GM23338 (cell line): ENCODE measurements at regions not wholly inside any gene's neighbourhood (a gene's known extent, or its start where the extent isn't known, plus 50 kb on each side); places are given as distances from the start of the nearest gene placed in this dataset.

Source experiments
- ATAC-seq: fragments of 200-7000 bp; cut with Tn5 transposase; 3 replicates; pipeline ENCODE4 v1.9.1; 2020
- DNase-seq: peaks from one replicate; pipeline ENCODE4 v3.0.0-alpha.2; 2015; ENCODE audit warnings: low spot score
- H2AFZ ChIP-seq: fragments of 200-600 bp; sonication (generic); 2 replicates; pipeline ENCODE4 v1.8.0; 2016; ENCODE audit warnings: antibody characterized with exemption, mild to moderate bottlenecking, moderate library complexity
- H3F3A ChIP-seq: fragments of 200-600 bp; sonication (generic); replicated peaks from 2 replicates; pipeline ENCODE4 v1.8.0; 2017; ENCODE audit warnings: antibody characterized with exemption, mixed run types, low read depth
- H3K27ac ChIP-seq: fragments of 200-600 bp; sonication (generic); 2 replicates; pipeline ENCODE4 v1.6.1; 2016; ENCODE audit warnings: low read depth
- H3K27me3 ChIP-seq: fragments of 200-600 bp; sonication (generic); 2 replicates; pipeline ENCODE4 v1.8.0; 2016; ENCODE audit warnings: mild to moderate bottlenecking, mixed run types, moderate library complexity; ENCODE audit not compliant: insufficient read depth
- H3K36me3 ChIP-seq: fragments of 200-600 bp; sonication (generic); 2 replicates; pipeline ENCODE4 v1.8.0; 2016; ENCODE audit warnings: mild to moderate bottlenecking; ENCODE audit not compliant: insufficient read depth
- H3K4me1 ChIP-seq: fragments of 200-600 bp; sonication (generic); 2 replicates; pipeline ENCODE4 v1.8.0; 2016; ENCODE audit warnings: mild to moderate bottlenecking, moderate library complexity; ENCODE audit not compliant: insufficient read depth
- H3K4me2 ChIP-seq: fragments of 200-600 bp; sonication (generic); 2 replicates; pipeline ENCODE4 v1.7.1; 2017; ENCODE audit warnings: mixed run types
- H3K4me3 ChIP-seq: fragments of 200-600 bp; sonication (generic); 2 replicates; pipeline ENCODE4 v1.6.1; 2016; ENCODE audit warnings: mixed run types
- H3K79me2 ChIP-seq: fragments of 200-600 bp; sonication (generic); replicated peaks from 2 replicates; pipeline ENCODE4 v1.8.0; 2017; ENCODE audit warnings: mild to moderate bottlenecking; ENCODE audit not compliant: insufficient read depth
- H3K9me2 ChIP-seq: fragments of 200-600 bp; sonication (generic); 2 replicates; pipeline ENCODE4 v1.8.0; 2017; ENCODE audit not compliant: insufficient read depth
- H4K20me1 ChIP-seq: fragments of 200-600 bp; sonication (generic); replicated peaks from 2 replicates; pipeline ENCODE4 v1.8.0; 2017; ENCODE audit warnings: mild to moderate bottlenecking; ENCODE audit not compliant: insufficient read depth
- H3K27ac Mint-ChIP-seq: 2 replicates; pipeline ENCODE4 v1.8.0; 2020; ENCODE audit warnings: inconsistent platforms, mild to moderate bottlenecking, moderate library complexity, mixed read lengths
- H3K27me3 Mint-ChIP-seq: 3 replicates; pipeline ENCODE4 v1.8.0; 2022; ENCODE audit warnings: low read depth, mild to moderate bottlenecking, moderate library complexity, mixed read lengths, inconsistent platforms; ENCODE audit not compliant: insufficient read depth, poor library complexity
- H3K36me3 Mint-ChIP-seq: 3 replicates; pipeline ENCODE4 v1.8.0; 2021; ENCODE audit warnings: low read depth, mild to moderate bottlenecking, inconsistent platforms, moderate library complexity, mixed read lengths
- H3K4me1 Mint-ChIP-seq: 3 replicates; pipeline ENCODE4 v1.8.0; 2020; ENCODE audit warnings: mild to moderate bottlenecking, inconsistent platforms, mixed read lengths
- H3K4me3 Mint-ChIP-seq: 3 replicates; pipeline ENCODE4 v1.8.0; 2021; ENCODE audit warnings: moderate library complexity, mild to moderate bottlenecking, inconsistent platforms, mixed read lengths
- H3K9me3 Mint-ChIP-seq: 3 replicates; pipeline ENCODE4 v1.8.0; 2020; ENCODE audit warnings: moderate library complexity, mild to moderate bottlenecking, inconsistent platforms, mixed read lengths
- CREB1 ChIP-seq: fragments of 250-450 bp; sonication (Bioruptor Pico); IDR thresholded peaks from 2 replicates; pipeline ENCODE4 v1.5.0; 2020; ENCODE audit warnings: low read depth, mild to moderate bottlenecking, moderate library complexity
- CTCF ChIP-seq, 2 experiments: fragments of 200-600 bp in 1 of 2; sonication (generic) in 1 of 2; conservative IDR thresholded peaks; 2 replicates each; pipeline versions ENCODE4 v1.5.1 to v1.6.1; 2016 to 2017; ENCODE audit warnings: antibody characterized with exemption in 2 of 2, low read depth in 2 of 2, mild to moderate bottlenecking in 2 of 2, moderate library complexity in 1 of 2
- EZH2 ChIP-seq: fragments of 200-600 bp; sonication (generic); IDR thresholded peaks from one replicate; pipeline ENCODE4 v1.8.0; 2017; ENCODE audit warnings: antibody characterized with exemption, mild to moderate bottlenecking, low read depth; ENCODE audit not compliant: unreplicated experiment
- EZH2phosphoT487 ChIP-seq: fragments of 200-600 bp; sonication (generic); IDR thresholded peaks from one replicate; pipeline ENCODE4 v1.8.1; 2018; ENCODE audit warnings: antibody characterized with exemption; ENCODE audit not compliant: unreplicated experiment
- JUNB ChIP-seq: IDR thresholded peaks from one replicate; pipeline ENCODE4 v1.6.1; 2016; ENCODE audit warnings: antibody characterized with exemption; ENCODE audit not compliant: unreplicated experiment
- NANOG ChIP-seq: IDR thresholded peaks from 2 replicates; pipeline ENCODE4 v1.6.1; 2016; ENCODE audit warnings: antibody characterized with exemption, borderline replicate concordance
- POLR2AphosphoS5 ChIP-seq: IDR thresholded peaks from 2 replicates; pipeline ENCODE4 v1.6.1; 2016; ENCODE audit warnings: antibody characterized with exemption, low read depth
- REST ChIP-seq: IDR thresholded peaks from one replicate; pipeline ENCODE4 v1.6.1; 2018; ENCODE audit warnings: antibody characterized with exemption; ENCODE audit not compliant: unreplicated experiment
- STAT1 ChIP-seq: IDR thresholded peaks from one replicate; pipeline ENCODE4 v1.6.1; 2016; ENCODE audit warnings: antibody characterized with exemption; ENCODE audit not compliant: unreplicated experiment
- ZNF114 ChIP-seq: fragments of 250-450 bp; sonication (Bioruptor Pico); IDR thresholded peaks from 2 replicates; pipeline ENCODE4 v1.5.0; 2020; ENCODE audit warnings: mild to moderate bottlenecking, moderate library complexity
- ZNF331 ChIP-seq: fragments of 250-450 bp; sonication (Bioruptor Pico); IDR thresholded peaks from 2 replicates; pipeline ENCODE4 v1.5.0; 2020; ENCODE audit warnings: low read depth, mild to moderate bottlenecking, moderate library complexity
- ZNF462 ChIP-seq: fragments of 250-450 bp; sonication (Bioruptor Pico); IDR thresholded peaks from 2 replicates; pipeline ENCODE4 v1.5.0; 2020; ENCODE audit warnings: mild to moderate bottlenecking, moderate library complexity
- TF ChIP-seq, protein P1 (sequence below): IDR thresholded peaks from 2 replicates; pipeline ENCODE4 v1.6.1; 2016; ENCODE audit warnings: antibody characterized with exemption

GRCh38 chr5:66234241-66234640 is 90.1 kb downstream of the SREK1 start:
- Histone ChIP-seq H3K79me2 (no peaks in the 10 kb centered on the region), H2AFZ (peak overlapping the region; percentile 67; the same call in 1 of the 2 replicates), H3K27ac (no peak overlapping the region), H3F3A (no peaks in the 10 kb centered on the region), H3K4me1 (peaks cover 20% of the 10 kb centered on the region), H3K36me3 (no peaks in the 10 kb centered on the region), H3K9me2 (0 out of 2 replicates have a peak, but pooled peaks cover 3% of the 10 kb centered on the region), H3K4me2 (no peak overlapping the region), H3K4me3 (no peak overlapping the region), H4K20me1 (no peaks in the 10 kb centered on the region), H3K27me3 (no peaks in the 10 kb centered on the region)
- peaks cover 19% of the 10 kb centered on the region for H3K4me1 Mint-ChIP-seq
- ATAC-seq (no peak), DNase-seq (no peak)
- no peaks in the 10 kb centered on the region; the same call in 2 of the 3 replicates for H3K36me3 Mint-ChIP-seq
- no peak for TF ChIP-seq CREB1
- TF ChIP-seq JUNB, result no peak
- TF ChIP-seq ZNF331 (CRISPR knock-in tag), result no peak
- no peak for TF ChIP-seq EZH2
- TF ChIP-seq CTCF (conservative IDR thresholded peaks at IDR 0.05; ENCODE audit: low read depth in 2 of 2), result no peak
- TF ChIP-seq STAT1, result no peak
- no peak for TF ChIP-seq EZH2phosphoT487
- no peak for TF ChIP-seq ZNF462 (CRISPR knock-in tag)
- TF ChIP-seq REST, result no peak
- TF ChIP-seq ZNF114 (CRISPR knock-in tag), result no peak
- TF ChIP-seq NANOG, result no peak
- TF ChIP-seq, protein P1, sequence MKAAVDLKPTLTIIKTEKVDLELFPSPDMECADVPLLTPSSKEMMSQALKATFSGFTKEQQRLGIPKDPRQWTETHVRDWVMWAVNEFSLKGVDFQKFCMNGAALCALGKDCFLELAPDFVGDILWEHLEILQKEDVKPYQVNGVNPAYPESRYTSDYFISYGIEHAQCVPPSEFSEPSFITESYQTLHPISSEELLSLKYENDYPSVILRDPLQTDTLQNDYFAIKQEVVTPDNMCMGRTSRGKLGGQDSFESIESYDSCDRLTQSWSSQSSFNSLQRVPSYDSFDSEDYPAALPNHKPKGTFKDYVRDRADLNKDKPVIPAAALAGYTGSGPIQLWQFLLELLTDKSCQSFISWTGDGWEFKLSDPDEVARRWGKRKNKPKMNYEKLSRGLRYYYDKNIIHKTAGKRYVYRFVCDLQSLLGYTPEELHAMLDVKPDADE, result no peak
- TF ChIP-seq POLR2AphosphoS5, result no peak
- H3K4me3 Mint-ChIP-seq, result no peak overlapping the region
- no peaks in the 10 kb centered on the region for H3K9me3 Mint-ChIP-seq
- peaks cover 3% of the 10 kb centered on the region for H3K27me3 Mint-ChIP-seq
- no peak overlapping the region for H3K27ac Mint-ChIP-seq
